ENCODE measurements at regions not wholly inside any gene's neighbourhood (a gene's known extent, or its start where the extent isn't known, plus 50 kb on each side); places are given as distances from the start of the nearest gene placed in this dataset.

DNA sequence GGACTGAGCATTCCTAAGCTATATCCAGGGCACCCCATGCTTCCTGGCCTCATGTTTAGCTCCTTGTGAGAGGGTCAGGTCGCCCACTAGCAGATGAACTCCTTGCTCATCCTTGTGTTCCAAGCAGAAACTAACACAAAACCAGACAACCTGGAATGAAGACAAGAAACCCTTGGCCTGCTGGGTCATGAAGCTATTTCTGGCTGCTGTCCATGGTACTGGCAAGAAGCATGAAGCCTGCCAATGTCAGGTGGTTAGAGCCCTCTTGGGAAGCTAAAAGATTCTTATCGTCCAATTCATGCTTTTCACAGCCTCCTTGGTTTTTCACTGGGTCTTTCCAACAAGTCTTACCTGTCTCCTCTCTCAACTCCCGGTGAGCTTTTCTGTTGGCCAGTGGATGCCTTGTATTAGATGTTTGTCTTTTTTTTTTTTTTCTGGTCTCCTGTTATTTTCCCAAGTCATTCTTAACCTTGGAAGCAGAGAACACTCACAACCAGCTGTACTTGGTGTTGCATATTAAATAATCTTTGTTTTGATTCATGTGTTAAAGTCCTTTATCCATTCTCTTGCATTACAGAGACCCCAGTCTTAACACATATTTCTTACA is 180.3 kb downstream of the ANKRD60 start:
- peaks cover 0 to 3% (median 0%) of the 10 kb centered on the region in 3 donors for H3K27me3 ChIP-seq (ENCODE audit: insufficient read depth in 3 of 3, low read length in 2 of 3)
- ATAC-seq: no peak
- TF ChIP-seq, protein P1, sequence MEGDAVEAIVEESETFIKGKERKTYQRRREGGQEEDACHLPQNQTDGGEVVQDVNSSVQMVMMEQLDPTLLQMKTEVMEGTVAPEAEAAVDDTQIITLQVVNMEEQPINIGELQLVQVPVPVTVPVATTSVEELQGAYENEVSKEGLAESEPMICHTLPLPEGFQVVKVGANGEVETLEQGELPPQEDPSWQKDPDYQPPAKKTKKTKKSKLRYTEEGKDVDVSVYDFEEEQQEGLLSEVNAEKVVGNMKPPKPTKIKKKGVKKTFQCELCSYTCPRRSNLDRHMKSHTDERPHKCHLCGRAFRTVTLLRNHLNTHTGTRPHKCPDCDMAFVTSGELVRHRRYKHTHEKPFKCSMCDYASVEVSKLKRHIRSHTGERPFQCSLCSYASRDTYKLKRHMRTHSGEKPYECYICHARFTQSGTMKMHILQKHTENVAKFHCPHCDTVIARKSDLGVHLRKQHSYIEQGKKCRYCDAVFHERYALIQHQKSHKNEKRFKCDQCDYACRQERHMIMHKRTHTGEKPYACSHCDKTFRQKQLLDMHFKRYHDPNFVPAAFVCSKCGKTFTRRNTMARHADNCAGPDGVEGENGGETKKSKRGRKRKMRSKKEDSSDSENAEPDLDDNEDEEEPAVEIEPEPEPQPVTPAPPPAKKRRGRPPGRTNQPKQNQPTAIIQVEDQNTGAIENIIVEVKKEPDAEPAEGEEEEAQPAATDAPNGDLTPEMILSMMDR (IDR thresholded peaks at IDR 0.05): no peak
- no peak overlapping the region for H3K27ac ChIP-seq
- intact Hi-C loops (cut with DNase I): no loop called here
- no peak overlapping the region for H3K4me3 ChIP-seq
- H3K36me3 ChIP-seq (ENCODE audit: insufficient read depth in 1 of 2, low read depth in 1 of 2): no peaks in the 10 kb centered on the region
- no peak for DNase-seq
- H3K9me3 ChIP-seq: peaks cover 15% of the 10 kb centered on the region
- WGBS, 3 donors: 30 to 42% (median 33%) methylated on average over 3 of the region's 3 CpGs
- no peaks in the 10 kb centered on the region for H3K4me1 ChIP-seq

DNA sequence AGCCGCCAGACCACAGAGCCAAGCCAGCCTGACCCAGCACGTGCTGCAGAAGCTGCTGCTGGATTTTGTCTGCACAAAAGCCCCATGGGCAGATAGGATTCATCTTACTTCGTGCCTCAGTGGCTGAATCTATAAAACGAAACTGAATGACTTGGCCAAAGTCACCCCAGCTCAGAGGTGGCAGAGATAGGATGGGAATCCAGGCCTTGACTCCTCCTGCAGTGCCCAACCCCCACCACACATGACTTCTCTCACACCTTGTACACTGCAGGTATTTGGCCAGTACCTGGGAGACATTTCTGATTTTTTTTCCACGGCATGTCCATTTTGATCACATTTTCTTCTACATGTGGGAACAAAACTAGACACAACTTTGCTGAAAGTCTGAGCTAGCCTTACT is 182.1 kb downstream of the ANKRD60 start:
- no peaks in the 10 kb centered on the region for H3K4me1 ChIP-seq
- WGBS, 3 donors: 93 to 99% (median 96%) methylated on average over 5 of the region's 5 CpGs
- H3K36me3 ChIP-seq (ENCODE audit: insufficient read depth in 1 of 2, low read depth in 1 of 2): no peaks in the 10 kb centered on the region
- ATAC-seq (no peak), DNase-seq (no peak)
- intact Hi-C loops (cut with DNase I): no loop called here
- TF ChIP-seq, protein P1 (IDR thresholded peaks at IDR 0.05): no peak
- no peak overlapping the region for H3K27ac ChIP-seq
- no peak overlapping the region for H3K4me3 ChIP-seq
- H3K9me3 ChIP-seq: peaks cover 11% of the 10 kb centered on the region
- H3K27me3 ChIP-seq (ENCODE audit: insufficient read depth in 3 of 3, low read length in 2 of 3): peaks cover 0 to 3% (median 0%) of the 10 kb centered on the region in 3 donors

DNA sequence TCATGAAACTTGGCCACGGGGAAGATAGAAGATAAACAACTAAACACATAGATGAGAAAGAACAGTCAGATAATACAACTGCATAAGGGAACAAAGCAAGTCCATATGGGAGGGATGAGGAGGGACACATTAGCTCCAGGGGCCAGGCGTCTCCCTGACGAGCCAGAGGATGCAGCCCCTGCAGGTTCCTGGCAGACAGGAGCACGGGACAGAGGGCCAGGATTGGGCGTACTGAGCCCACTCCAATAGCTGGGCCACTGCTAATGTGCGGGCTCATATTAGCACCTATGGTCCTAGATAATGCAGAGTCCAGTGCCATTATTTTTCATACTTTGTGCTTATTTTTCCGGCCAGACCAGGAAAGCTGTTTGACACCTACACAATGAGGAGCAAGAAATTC is 182.9 kb downstream of the ANKRD60 start:
- ATAC-seq (no peak), DNase-seq (no peak)
- TF ChIP-seq, protein P1 (IDR thresholded peaks at IDR 0.05): no peak
- H3K4me1 ChIP-seq: no peaks in the 10 kb centered on the region
- WGBS, 3 donors: 83 to 90% (median 89%) methylated on average over 7 of the region's 7 CpGs
- H3K27ac ChIP-seq: no peak overlapping the region
- H3K27me3 ChIP-seq (ENCODE audit: insufficient read depth in 3 of 3, low read length in 2 of 3): peaks cover 0 to 3% (median 0%) of the 10 kb centered on the region in 3 donors
- no peaks in the 10 kb centered on the region for H3K36me3 ChIP-seq (ENCODE audit: insufficient read depth in 1 of 2, low read depth in 1 of 2)
- H3K4me3 ChIP-seq: no peak overlapping the region
- intact Hi-C loops (cut with DNase I): no loop called here
- H3K9me3 ChIP-seq: peaks cover 6% of the 10 kb centered on the region

DNA sequence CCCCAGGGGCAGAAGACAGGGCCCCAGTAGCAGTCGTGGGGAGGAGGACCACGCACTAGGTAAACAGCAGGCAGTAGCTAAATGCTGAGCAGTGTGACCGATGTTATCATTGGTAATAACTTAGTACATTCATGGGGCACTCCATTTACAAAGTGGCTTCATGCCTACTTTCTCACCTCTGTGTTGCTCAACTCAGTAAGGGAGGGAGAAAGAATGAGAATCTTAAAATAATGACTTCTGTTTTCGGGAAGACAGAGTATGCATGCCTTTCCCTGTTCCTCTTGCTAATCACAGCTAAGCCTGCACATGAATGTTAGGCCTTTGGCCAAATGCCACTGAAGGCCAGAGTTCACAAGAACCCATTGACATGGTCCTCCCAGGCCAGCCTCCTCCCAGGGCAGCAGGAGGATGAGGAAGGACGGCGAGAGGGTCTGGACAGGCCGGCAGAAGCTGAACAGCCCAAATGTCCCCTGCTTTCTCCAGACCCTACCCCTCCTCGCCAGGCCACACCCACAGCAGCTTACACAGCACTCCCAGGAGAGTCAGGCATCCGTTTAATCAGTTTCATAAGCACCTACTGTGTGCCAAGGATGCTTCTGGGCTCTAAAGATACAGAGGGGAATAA is 183.4 kb downstream of the ANKRD60 start:
- Histone ChIP-seq H3K36me3 (ENCODE audit: insufficient read depth in 1 of 2, low read depth in 1 of 2) (no peaks in the 10 kb centered on the region), H3K27me3 (ENCODE audit: insufficient read depth in 3 of 3, low read length in 2 of 3) (peaks cover 0 to 2% (median 0%) of the 10 kb centered on the region in 3 donors), H3K4me3 (no peak overlapping the region), H3K27ac (no peak overlapping the region), H3K9me3 (peaks cover 2% of the 10 kb centered on the region), H3K4me1 (no peaks in the 10 kb centered on the region)
- ATAC-seq: no peak
- TF ChIP-seq, protein P1 (IDR thresholded peaks at IDR 0.05): no peak
- WGBS, 3 donors: 83 to 89% (median 86%) methylated on average over 9 of the region's 9 CpGs
- intact Hi-C loops (cut with DNase I): no loop called here
- no peak for DNase-seq

All from psoas muscle (tissue), 7 donors.